ENCODE measurements at regions not wholly inside any gene's neighbourhood (a gene's known extent, or its start where the extent isn't known, plus 50 kb on each side); places are given as distances from the start of the nearest gene placed in this dataset.
"Not testable (repeated sequence)": the region's sequence is repeated elsewhere in the genome, so short reads cannot be mapped to it uniquely, and the experiment has no call there.

DNA sequence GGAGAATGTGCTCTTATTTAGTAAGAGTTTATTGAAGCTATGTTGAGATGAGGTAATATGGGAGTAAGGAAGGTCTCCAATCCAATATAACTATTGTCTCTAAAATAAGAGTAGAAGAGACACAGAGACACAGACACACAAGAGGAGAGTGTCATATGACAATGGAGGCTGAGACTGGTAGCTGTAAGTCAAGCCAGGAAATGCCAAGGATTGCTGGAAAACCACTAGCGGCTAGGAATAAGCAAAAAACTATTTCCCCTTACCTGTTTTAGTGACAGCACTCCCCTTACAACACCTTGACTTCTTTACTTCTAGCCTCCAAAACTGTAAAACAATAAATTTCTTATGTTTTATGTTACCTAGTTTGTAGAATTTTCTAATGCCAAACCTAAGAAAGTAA lies 1652.8 kb downstream of the LRRC4C start:
- DNase-seq: no peak

DNA sequence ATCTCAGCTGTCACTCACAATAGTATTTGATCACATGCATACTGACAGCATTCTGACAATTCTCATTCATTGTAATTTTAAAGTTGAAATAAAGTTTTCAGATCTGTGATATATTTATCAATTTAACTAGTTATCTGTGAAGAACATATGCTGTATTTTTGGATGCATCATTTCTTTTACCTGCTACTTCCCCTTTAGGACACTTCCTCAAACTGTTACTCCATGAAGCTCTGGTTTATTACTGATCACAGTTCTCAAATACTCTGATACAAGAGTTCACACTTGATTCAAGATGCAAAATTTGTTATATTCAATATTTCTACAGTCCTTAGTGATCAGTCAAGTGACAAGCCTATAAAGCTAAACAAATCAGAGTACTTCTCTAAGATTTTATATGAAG lies 1655.2 kb downstream of the LRRC4C start:
- no peak for DNase-seq

DNA sequence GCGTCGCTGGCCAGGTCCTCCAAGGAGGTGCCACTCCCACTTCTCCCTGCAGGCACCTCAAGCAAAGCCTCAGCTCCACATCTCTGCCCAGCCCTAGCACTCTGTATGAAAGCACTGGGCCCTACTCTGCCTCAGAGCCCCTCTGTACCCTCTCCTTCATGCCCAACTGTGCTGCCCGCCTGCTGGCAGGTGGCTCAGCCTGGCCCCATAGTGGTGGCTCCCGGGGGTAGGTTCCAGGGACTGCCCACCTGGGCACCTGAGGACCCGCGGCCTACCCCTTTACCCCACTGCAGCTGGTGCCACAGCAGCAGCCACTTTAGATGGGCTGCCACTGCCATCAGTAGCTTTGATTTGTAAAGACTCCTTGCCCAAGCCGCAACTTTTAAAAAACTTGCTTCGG lies 1672.8 kb downstream of the LRRC4C start:
- DNase-seq: no peak

DNA sequence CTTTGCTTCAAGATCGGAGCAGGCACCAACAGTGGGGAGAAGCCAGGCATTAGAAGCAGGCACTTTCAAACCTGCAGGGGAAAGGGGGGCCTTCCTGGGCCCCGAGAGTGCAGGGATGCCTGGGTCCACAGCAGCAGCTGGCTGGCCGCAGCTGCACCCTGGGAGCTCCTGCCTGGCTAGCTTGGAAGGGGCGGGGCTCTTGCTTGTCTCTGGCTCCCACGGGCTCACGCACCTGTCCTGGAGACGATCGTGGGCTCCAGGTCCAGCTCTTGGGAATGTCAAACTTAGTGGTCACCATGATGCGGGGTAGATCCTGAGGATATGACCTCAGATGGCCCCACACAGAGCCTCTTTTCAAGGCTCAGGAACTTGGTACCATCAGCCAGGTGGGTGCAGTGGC lies 1673.2 kb downstream of the LRRC4C start:
- no peak for DNase-seq

DNA sequence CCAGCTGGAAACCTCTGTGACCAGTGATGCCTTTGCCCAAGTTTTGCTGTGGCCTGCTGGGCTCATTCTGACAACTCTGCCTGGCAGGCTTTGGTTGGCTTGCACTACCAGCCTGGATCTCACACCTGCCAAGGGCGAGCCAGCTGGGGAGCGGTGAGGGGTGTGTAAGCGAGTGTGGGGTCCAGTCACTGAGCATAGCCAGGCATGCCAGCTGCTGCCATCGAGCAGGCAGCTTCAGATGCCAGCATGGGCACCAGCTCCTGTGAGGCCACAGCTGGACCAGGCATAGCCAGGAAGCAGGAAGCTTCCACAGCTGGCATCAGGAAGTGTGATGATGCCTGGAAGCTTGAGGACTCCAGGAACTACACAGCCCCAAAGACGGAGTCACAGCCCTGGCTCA lies 1674.6 kb downstream of the LRRC4C start:
- no peak for DNase-seq

DNA sequence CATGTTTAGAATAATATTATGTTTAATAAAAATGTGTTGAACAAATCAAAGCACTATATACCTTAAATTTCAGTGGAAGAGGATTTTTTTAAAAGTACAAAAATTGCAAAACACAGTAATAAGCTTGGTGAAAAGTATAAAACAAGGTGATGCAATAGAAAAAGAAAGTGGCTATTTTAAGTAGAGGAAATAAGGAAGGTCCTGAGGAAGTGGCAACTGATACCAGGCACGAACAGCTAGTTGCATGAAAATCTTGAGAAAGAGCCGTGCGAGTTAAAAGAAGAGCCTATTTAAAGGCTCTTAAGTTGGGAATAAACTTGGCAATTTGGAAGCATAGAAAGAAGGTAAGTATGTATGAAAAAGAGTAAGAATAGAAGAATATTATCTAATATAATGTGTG lies 1679.3 kb downstream of the LRRC4C start:
- peak; percentile 24 for DNase-seq

DNA sequence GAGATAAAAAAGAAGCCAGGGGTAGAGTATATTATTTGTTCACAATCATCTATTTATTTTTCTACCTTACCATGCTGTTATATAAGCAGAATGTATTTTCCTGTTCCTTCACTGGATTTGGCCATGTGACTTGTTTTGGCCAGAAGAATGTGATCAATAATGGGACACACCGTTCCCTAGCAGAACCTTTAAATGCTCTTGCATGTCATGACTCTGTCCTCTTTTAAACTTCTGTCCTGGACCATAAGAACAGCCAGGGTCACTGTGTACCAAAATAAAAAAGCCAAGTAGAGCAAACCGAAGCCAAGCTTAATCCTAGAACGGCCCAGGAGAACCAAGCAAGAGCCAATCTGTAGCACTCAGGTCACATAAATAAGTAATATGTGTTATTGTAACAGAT lies 1682.4 kb downstream of the LRRC4C start:
- DNase-seq: no peak

DNA sequence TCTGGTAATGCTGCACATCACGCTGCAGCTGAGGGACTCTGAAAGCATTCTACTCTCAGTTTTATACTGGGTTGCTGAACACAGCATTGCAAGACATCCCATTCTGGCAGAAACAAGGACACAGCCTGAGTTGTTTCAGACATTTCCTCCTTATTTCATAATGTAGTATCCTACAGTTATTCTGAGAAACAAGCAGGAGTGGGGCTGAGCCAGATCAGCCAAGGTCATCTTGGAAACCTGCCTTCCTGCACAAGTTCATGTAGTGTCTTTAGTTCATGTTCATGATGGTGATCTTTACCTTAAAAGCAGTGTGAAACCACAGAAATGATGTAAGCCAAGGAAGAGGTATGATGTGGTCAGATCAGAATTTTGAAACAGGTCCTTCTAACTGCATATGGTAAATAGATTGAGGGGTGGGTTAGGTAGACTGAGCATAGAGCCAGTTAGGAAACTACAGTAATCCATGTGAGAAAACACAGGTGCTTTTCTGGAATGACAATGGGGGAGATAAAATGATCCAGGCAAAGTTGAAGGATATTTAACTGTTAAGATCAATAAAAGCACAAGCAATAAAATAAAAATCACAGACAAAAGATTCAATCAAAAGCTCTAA lies 1686.8 kb downstream of the LRRC4C start:
- no peak for DNase-seq

DNA sequence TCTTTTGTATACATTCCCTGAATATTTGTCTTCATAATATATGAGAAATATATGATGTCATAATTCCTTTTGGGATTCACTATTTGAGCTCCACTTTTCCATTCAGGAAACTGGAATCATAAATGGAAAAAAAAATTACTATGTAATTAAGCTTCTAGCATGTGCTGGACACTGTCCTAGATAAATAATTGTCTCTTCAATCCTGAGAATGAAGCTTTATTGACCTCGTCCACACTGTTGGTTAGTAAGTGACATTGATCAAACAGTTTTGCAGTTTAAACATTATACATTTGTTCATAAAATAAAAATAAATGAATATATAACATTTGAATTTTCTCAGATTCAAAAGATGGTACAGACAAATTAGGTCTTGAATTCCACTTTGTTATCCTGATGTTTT lies 1691.2 kb downstream of the LRRC4C start:
- no peak for DNase-seq

DNA sequence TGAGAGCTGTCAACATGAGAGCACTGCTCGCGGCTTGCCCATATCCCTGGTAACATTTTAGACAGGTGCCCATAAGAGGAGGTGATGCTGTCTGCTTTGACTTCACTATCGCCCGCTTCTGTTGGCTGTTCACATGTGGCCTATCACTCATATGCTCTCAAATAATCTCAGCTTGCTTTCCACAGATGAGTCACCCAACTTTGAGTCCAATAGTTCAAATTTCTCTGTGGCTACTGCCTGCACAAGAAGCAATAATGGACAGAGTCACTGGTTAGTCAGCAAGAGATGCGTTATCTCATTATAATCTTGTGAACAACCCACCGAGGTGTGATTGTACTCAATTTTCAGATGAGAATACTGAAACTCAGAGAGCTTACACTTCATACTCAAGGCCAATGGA lies 1714.1 kb downstream of the LRRC4C start:
- DNase-seq: no peak

DNA sequence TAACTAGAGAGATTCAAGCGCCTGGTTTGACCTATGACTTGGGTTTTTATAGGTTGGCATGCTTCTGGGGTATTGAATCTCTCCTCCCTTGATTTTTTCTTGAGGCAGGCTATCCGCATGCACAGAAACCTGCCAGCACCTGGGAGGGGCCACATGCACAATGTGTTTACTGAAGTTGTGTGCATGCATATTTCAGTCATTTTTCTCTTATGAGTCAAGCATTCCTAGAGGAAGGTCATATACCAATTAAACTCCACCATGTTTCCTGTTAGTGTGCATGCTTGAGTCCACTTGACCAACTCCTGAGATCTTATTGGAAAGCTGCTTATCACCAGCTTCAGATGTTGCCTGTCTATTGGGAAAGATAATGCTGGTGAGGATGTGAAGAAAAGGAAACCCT lies 1718.4 kb downstream of the LRRC4C start:
- DNase-seq: no peak

DNA sequence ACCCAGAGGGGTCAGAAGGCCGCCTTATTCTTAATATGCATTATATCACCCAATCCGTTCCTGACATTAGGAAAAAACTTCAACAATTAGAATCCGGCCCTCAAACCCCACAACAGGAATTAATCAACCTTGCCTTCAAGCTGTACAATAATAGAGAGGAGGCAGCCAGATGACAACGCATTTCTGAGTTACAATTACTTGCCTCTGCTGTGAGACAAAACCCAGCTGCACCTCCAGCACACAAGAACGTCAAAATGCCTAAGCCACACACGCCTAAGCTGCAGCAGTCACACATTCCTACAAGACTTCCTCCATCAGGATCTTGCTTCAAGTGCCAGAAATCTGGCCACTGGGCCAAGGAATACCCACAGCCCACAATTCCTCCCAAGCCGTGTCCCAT lies 1723.1 kb downstream of the LRRC4C start:
- DNase-seq: not testable (repeated sequence)

DNA sequence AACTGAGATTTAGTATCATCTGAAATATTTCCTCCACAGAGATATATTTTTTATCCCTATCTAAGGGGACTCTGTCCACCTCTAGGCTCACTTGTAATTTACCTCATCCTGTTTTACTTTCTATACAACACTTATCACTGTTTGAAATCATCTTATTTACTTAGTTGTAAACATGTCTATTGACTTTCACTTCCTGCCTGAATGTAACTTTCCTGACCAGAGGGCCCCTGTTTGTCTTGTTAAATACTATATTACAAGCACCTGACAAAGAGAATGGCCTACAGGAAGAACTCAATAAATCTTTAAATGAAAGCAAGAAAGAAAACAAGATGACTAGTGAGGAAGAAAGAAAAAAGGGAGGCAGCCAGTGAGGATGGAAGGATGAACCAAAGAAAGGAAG lies 1727.5 kb downstream of the LRRC4C start:
- no peak for DNase-seq

DNA sequence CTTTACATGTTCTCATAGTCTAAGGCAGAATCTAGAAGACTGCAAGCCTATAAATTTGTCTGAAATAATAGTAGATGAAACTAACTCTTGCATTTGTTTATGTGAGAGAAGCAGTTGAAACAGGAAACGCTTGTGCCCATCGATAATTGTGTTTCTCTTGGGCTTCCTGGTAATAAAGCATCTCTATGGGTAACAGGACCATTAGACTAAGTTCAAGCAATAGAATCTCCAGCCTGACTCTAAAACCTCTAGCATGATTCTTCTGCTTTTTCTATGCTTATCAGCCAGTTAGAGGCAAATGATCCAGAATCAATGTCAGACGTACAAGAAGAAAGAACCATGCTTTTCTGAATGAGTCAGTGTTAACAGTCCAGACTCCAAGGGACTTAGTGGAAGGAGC lies 1734.4 kb downstream of the LRRC4C start:
- no peak for DNase-seq

DNA sequence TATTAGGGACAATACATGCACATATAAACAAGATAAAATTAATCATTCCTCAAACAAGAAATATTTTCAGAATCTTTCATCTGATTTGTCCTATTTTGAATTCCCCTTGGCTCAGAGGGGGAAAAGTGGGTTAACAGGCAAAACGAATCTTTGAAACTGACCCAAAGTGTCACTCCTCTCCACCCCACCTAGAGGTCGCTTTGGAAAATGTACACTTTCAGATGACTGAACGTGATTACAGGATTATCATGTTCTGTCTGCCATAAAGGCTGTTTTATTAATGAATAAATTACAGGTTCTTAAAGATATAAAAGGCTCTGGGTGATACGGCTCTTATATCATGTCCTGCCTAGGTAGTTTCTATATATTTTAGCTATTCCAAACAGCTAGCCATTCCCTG lies 1735.0 kb downstream of the LRRC4C start:
- no peak for DNase-seq

DNA sequence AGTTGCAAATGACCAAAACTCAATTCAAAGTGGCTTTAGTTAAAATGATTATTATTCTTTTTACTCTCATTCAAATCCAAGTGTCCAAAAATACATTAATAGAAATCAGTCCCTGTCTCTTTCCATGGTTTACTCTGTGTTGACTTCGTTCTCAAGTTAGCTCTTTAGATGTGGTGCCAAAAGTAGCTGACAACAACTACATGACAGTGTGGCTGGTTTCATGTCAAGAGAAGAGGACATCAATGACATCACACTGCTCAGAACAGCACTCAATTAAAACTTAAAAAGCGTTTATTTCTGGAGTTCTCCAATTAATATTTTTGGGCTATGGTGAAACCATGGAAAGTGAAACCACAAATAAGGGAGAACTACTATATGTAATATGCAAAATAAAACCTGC lies 1746.9 kb downstream of the LRRC4C start:
- DNase-seq: no peak

DNA sequence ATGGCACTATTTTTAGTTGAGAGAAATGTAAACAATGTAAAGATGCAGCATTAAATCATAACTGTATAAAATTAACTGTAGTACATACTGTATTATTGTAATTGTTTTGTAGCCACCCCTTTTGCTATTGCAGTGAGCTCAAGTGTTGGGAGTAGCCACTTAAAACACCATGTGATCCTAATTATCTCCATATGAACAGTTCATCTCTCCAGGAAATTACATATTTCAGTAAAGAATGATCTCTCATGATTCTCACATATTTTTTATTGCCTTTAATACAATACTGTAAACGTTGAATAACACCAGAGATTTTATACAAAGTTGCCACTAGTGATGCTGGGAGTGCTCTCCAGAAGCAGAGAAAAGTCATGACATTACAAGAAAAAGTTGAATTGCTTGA lies 1768.6 kb downstream of the LRRC4C start:
- DNase-seq: no peak

DNA sequence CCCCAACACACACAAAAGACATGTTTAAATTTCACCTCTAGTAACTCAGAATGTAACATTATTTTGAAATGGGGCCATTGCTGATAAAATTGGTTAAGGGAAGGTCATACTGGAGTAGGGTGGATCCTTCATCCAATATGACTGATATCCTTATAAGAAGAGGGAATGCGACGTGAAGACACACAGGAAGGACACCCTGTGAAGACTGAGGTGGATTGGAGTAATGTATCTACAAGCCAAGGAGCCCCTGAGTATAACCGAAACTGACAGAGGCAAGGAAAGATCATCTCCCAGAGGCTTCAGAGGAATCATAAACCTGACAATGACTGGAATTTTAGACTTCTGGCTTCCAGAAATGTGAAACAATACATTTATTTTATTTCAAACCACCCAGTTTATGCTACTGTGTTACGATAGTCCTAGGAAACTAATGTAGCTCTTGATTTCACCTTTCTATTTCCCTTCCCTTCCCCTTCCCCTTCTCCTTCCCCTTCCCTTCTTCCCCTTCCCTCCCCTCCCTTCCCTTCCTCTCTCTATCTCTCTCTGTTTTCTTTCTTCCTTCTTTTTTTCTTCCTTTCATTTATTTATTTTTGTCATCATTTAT lies 1775.4 kb downstream of the LRRC4C start:
- no peak for DNase-seq

DNA sequence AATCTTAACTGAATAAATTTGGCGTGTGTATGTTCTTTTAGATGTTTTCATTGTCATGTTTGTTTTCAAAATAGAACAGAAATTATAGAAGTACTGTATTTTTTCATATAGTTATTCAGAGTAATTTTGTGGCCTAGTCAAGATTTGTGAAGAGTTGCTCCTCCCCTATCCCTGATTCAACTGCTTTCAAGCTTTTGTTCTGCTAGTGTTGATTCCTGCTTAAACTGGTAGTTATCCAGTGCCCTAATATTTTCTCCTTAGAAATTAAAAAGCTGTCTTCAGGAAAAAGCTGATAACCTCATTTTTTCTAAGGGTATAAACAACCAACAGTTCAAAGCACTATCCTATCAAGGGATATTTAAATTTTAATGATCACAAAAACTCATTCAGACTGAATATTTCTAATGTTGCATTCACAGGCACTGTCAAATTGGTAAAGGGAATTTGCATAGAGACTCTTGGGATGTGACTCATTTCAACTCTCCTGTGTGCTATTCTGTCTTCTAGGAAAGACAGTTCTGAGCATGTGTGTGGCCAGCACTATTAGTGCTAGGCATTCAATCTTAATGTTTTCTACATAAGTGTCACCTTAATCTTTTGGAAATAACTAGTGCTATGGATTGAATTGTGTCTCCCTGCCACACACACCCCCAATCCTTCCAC lies 1776.0 kb downstream of the LRRC4C start:
- no peak for DNase-seq

DNA sequence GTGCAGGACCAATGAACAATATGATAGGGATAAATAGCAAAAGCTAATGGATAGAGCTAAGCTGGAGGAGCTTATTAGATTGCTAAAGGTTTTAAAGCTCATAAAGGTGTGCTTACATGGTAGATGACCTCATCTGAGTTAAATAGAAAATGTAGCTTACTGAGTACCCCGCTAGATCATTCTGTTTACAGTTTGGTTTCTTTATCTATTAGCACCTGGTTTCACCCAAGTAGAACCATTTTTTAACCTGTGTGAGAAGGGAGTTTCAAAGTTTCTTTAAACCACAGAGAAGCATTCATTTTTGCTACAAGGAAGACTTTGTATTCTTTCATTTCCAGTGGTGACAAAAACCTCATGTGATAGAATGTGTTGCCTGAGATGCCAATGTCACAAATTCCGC lies 1778.0 kb downstream of the LRRC4C start:
- no peak for DNase-seq

DNA sequence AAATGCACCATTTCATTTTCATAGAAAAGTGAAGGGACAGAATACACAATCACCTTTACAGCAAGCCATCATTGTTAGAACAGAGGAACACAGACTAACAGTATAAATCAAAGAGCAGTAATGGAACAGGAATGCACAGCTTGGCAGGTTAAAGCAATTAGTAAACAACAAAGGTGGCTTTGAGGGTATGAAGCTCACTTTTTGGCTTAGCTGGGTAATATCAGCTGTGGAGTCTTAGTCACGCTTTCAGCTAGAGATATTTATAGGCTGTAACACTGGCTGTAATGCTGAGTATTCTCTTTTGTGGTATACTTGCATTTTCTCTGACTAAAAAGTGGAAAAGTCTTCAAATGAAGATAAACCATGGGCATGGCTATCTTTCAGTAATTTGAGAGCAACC lies 1780.5 kb downstream of the LRRC4C start:
- DNase-seq: no peak

DNA sequence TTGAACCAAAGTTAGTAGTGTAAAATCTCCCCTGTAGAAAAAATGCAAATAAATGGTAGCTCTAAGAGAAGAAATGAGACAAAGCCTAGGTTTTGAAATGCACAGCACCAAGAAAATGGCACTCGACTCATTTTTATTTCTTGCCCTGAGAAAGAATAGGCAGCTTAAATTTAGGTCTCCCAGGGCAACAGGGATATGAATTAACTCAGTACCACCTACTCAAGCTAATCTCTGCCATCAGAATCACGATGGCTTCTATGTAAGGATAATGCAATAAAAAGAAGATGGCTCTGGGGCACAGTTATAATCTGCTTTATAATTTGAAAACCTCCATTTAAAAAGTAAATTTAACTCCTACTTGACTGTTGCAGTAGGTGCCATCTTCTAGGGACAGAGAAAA lies 1784.3 kb downstream of the LRRC4C start:
- DNase-seq: no peak

DNA sequence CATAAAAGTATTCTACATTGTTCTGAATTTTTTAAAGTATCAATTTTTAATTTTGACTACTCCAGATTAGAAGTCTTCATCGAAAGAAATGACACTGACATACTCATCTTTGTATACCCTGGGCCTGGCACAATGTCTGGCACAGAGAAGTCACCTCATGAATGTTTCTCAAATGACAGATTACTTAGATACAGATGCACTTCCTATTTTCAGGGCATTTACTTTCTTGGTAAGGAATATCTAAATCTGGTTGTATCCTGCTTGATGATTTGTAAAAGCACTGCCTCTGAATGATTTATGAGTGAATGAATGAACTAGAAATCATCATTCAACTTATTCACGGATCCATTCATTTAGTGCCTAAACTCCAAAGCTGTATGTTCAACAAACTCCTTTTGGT lies 1784.7 kb downstream of the LRRC4C start:
- DNase-seq: no peak

DNA sequence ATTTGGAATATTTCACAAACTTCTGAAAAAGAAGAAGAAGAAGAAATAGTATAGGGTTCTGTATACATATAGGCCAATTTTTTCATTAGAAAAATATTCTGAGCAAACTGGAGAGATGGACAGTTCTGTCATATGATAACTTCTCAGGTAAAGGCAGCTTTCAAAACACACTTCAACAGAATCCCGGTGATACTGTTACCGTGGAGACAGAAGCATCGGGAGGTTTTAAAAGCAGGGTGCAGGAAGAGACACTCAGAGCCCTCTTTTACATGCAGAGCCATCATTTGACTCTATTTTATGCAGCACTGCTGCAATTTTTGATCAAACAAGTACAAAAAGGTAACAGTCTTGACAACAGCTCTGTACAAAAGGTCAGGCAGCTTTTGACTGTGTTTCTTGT lies 1785.4 kb downstream of the LRRC4C start:
- no peak for DNase-seq

DNA sequence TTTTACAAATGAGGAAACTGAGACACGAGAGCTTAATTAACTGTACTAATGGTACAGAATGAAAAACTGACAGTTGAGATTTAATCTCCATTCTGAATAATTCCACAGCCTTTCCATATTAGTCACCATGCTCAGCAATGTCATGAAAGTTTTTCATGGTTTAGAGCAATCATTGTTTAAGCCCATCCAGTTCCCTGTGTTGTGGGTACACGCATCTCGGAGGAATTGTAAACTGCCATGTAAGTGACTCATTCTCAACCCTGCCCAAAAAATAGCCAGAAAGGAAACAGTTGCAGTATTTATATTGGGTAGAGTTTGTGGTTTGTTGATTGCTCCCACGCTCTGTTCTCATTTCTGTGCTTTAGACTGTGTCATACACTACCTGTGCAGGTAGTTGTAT lies 1790.8 kb downstream of the LRRC4C start:
- DNase-seq: no peak

All from suppressor macrophage treated with lipopolysaccharide for 4 hours (primary cell).